Muscle of leg (tissue), 3 donors: ENCODE measurements at regions not wholly inside any gene's neighbourhood (a gene's known extent, or its start where the extent isn't known, plus 50 kb on each side); places are given as distances from the start of the nearest gene placed in this dataset.
"Not testable (repeated sequence)": the region's sequence is repeated elsewhere in the genome, so short reads cannot be mapped to it uniquely, and the experiment has no call there.

ENCODE experiments used
- DNase-seq: peaks from one replicate; pipeline ENCODE4 v3.0.0; 2013
- H3K27ac ChIP-seq: one replicate; pipeline ENCODE4 v1.5.1; 2013; ENCODE audit warnings: mild to moderate bottlenecking, low read length, control low read depth
- H3K27me3 ChIP-seq: one replicate; pipeline ENCODE4 v1.6.1; 2013; ENCODE audit warnings: low read length; ENCODE audit not compliant: control insufficient read depth, insufficient read depth
- H3K36me3 ChIP-seq: one replicate; pipeline ENCODE4 v1.6.1; 2013; ENCODE audit warnings: low read length; ENCODE audit not compliant: control insufficient read depth, insufficient read depth
- H3K4me1 ChIP-seq: one replicate; pipeline ENCODE4 v1.6.1; 2013; ENCODE audit warnings: low read length; ENCODE audit not compliant: control insufficient read depth, insufficient read depth
- H3K4me3 ChIP-seq: one replicate; pipeline ENCODE4 v1.5.1; 2013; ENCODE audit warnings: low read length, control low read depth
- H3K9me3 ChIP-seq: replicated peaks from 2 replicates; pipeline ENCODE4 v1.6.1; 2013; ENCODE audit warnings: low read depth, low read length; ENCODE audit not compliant: control insufficient read depth
- WGBS: methylation state at CpG from one replicate; pipeline ENCODE4 v1.1.5; 2013; ENCODE audit warnings: missing lambda C conversion rate; ENCODE audit not compliant: insufficient coverage; 5-methylcytosine and 5-hydroxymethylcytosine counted together

DNA sequence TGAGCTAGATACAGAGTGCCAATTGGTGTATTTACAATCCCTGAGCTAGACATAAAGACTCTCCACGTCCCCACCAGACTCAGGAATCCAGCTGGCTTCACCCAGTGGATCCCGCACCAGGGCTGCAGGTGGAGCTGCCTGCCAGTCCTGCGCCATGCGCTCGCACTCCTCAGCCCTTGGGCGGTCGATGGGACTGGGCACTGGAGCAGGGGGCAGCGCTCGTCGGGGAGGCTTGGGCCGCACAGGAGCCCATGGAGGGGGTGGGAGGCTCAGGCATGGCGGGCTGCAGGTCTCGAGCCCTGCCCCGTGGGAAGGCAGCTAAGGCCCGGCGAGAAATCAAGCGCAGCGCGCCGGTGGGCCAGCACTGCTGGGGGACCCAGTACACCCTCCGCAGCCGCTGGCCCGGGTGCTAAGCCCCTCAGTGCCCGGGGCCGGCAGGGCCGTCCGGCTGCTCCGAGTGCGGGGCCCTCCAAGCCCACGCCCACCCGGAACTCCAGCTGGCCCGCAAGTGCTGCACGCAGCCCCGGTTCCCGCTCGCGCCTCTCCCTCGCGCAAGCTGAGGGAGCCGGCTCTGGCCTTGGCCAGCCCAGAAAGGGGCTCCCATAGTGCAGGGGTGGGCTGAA is 176.2 kb downstream of the UACA start:
- H3K27ac ChIP-seq, DNase-seq, H3K9me3 ChIP-seq, H3K36me3 ChIP-seq, H3K4me3 ChIP-seq: not testable (repeated sequence)
- H3K27me3 ChIP-seq = peaks cover 27% of the 10 kb centered on the region
- WGBS = 95% methylated on average over 33 of the region's 40 CpGs
- H3K4me1 ChIP-seq = peaks cover 14% of the 10 kb centered on the region

DNA sequence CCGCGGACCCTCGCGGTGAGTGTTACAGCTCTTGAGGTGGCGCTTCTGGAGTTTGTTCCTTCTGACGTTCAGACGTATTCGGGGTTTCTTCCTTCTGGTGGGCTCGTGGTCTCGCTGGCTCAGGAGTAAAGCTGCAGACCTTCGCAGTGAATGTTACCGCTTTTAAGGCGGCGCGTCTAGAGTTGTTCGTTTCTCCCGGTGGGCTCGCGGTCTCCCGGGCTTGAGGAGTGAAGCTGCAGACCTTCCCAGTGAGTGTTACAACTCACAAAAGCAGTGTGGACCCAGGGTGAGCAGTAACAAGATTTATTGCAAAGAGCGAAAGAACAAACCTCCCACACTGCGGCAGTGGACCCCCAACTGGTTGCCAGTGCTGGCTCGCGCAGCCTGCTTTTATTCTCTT is 177.1 kb downstream of the UACA start:
- no peak overlapping the region for H3K27ac ChIP-seq
- 80% methylated on average over 19 of the region's 24 CpGs for WGBS
- peaks cover 27% of the 10 kb centered on the region for H3K27me3 ChIP-seq
- H3K4me1 ChIP-seq = peaks cover 14% of the 10 kb centered on the region
- H3K36me3 ChIP-seq = no peaks in the 10 kb centered on the region
- DNase-seq = no peak
- no peak overlapping the region for H3K4me3 ChIP-seq
- H3K9me3 ChIP-seq = no peaks in the 10 kb centered on the region

DNA sequence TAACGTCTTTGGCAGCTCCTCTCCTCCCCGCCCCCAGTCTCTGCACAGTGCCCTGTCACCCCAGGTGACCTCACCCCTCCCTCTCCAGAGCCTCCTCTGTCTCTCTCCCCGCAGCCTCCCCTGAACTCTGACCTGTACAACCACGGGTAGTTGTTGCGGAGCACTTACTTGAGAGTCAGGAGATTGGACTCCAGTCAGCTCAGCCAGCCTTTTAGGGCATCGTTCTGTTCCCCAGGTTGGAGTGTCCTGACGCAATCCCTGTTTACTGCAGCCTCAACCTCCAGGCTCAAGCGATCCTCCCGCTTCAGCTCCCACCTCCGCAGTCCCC is 177.7 kb downstream of the UACA start:
- Histone ChIP-seq H3K36me3 (no peaks in the 10 kb centered on the region), H3K4me1 (peaks cover 14% of the 10 kb centered on the region), H3K27ac (no peak overlapping the region), H3K4me3 (no peak overlapping the region), H3K9me3 (no peaks in the 10 kb centered on the region), H3K27me3 (peaks cover 27% of the 10 kb centered on the region)
- no peak for DNase-seq
- WGBS = 41% methylated on average over 7 of the region's 10 CpGs

DNA sequence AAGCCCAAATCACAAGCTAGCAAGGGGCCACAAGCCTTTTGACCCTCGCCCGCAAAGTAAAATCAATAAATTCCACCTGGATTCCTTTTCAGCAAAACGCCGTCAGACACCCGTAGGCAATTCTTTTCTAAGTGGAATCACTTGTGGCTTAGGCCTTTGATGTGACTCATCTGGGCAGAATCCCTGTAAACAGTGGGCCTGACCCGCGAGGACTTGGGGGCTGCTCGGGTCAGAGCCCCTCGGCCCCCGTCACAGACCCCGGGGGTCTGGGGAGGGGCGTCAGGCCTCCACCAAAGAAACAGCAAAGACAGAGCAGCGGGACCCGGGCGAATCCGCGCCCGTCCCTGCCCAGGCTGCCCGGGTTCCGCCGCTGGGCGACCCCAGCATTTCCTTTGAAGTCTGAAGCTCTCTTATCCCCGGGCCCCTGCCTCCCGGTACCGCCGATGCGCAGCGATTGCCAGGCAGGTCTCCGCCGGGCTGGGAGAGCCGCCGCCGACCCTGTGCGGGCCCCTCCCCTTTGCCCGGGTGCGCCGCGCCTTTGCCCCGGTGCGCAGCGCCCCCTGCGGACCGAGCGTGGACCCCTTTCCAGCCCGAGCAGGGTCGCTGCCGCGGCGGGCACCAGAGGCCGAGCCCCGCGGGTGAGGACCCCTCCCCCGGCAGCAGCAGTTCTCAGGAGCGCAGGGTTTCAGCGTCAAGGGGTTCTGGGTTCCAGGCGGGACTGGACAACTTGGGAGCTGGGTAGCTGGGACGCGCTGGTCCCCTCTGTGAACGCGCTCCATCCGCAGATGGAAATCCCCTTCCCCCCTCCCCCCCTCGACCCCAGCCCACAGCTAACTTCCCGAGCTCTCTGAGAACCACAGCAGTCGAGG is 178.3 kb downstream of the UACA start:
- Histone ChIP-seq H3K4me3 (peak overlapping the region; percentile 10), H3K27me3 (peaks cover 27% of the 10 kb centered on the region), H3K4me1 (peaks cover 14% of the 10 kb centered on the region), H3K9me3 (no peaks in the 10 kb centered on the region), H3K36me3 (no peaks in the 10 kb centered on the region), H3K27ac (no peak overlapping the region)
- no peak for DNase-seq
- WGBS = 7% methylated on average over 52 of the region's 64 CpGs

DNA sequence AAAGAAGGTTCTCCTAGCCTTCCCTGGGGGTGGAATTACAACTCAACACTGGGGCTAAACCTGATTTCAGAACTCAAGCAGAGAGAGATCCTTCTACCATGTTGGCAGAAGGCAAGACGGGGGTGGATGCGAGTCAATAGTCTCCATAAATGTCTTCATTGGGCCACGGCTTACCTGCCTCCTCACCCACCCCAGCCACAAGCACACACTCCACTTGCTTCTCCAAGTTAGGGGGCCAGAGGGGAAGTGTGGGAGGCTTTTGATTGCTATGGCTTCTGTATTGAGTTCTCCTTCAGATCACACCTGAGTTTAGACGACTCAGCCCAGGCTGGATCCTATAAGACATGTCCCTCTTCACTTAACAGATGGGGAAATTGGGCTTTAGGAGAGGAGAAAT is 178.9 kb downstream of the UACA start:
- Histone ChIP-seq H3K27me3 (peaks cover 27% of the 10 kb centered on the region), H3K9me3 (no peaks in the 10 kb centered on the region), H3K4me3 (no peak overlapping the region), H3K27ac (no peak overlapping the region), H3K36me3 (no peaks in the 10 kb centered on the region), H3K4me1 (peaks cover 14% of the 10 kb centered on the region)
- no CpG with 5 or more reads among the region's 4 CpGs for WGBS
- DNase-seq = no peak

DNA sequence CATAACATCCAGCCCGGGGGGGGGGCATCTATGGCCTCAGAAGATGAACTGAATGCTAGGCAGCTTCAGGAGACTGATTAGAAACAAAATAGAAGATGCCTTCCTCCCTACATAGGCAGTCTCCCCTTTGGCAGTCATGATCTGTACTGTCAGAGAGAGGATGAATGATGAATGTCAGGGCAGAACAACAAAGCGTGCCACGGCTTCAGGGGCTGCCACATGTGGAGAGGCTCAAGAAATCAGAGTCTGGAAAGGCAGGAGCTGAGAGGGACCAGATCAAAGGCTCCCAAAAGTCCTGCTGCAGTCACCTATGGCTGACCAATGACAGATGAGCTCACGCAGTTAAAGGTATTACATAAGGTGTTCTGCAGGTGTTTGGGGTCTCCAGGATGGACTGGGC is 180.4 kb downstream of the UACA start:
- peaks cover 14% of the 10 kb centered on the region for H3K4me1 ChIP-seq
- peaks cover 27% of the 10 kb centered on the region for H3K27me3 ChIP-seq
- no peak for DNase-seq
- H3K9me3 ChIP-seq = no peaks in the 10 kb centered on the region
- H3K36me3 ChIP-seq = no peaks in the 10 kb centered on the region
- no peak overlapping the region for H3K27ac ChIP-seq
- H3K4me3 ChIP-seq = no peak overlapping the region
- WGBS = 97% methylated on average over 3 of the region's 4 CpGs

DNA sequence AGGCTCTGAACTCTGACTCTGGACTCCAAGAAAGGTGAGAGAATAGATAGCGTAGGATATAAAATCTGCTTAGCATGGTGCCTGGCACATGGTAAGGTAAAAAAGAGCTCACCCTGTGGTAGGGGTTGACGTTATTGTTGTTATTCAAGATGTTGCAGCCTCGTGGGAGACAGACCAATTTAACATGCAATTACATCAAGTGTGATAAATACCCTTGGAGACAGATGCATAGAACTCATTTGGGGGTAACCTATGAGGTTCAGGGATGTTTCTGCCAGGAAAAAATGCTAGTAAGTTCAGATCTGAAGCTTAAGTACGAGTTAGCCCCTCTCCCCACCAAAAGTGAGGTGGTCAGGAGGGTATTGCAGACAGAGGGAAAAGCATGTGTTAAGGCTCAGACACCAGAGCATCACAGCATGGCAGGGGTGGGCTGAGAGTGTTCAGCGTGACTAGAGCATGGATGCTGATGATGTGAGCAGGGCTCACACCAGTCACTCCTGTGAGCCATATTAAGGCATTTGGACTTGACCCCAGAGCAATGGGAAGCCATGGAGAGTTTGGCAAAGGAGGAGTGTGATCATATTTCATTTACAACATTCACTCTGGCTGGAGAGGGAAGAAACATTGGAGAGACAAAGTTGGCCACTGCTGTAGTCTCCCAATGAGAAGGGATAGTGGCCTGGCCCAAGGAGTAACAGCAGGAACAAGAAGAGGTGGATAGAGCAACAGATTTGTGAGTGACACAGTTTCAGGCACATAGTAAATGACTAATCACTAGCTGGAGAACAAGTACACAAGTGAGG is 181.0 kb downstream of the UACA start:
- H3K27ac ChIP-seq = no peak overlapping the region
- peak; percentile 88 for DNase-seq
- 67% methylated on average over 2 of the region's 5 CpGs for WGBS

DNA sequence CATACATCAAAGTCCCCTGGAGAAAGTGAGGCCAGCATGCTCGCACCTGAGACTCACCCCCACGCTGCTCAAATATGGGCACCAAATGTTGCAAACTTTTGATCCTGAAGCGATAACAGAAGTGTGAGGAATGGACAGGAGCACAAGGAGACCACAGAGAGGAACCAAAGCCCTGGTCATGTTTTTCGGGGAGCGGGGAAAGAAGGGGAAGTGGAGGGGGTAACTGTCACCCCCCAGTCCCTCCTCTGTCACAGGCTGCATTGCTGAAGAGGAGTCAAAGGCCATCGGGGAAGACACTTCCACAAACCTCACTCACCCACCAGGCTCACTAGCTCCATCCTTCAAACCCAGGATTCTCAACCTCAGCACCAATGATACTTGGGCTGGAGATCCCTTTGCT is 182.4 kb downstream of the UACA start:
- H3K4me3 ChIP-seq = no peak overlapping the region
- WGBS = 83% methylated on average over 3 of the region's 6 CpGs
- DNase-seq = no peak
- no peak overlapping the region for H3K27ac ChIP-seq
- H3K36me3 ChIP-seq = no peaks in the 10 kb centered on the region
- H3K4me1 ChIP-seq = peaks cover 20% of the 10 kb centered on the region
- H3K9me3 ChIP-seq = no peaks in the 10 kb centered on the region
- H3K27me3 ChIP-seq = peaks cover 21% of the 10 kb centered on the region

More for the DNA sequence above, 181.0 kb downstream of the UACA start:
- Histone ChIP-seq H3K9me3 (no peaks in the 10 kb centered on the region), H3K4me1 (peaks cover 14% of the 10 kb centered on the region), H3K36me3 (no peaks in the 10 kb centered on the region), H3K27me3 (peaks cover 27% of the 10 kb centered on the region), H3K4me3 (no peak overlapping the region)

DNA sequence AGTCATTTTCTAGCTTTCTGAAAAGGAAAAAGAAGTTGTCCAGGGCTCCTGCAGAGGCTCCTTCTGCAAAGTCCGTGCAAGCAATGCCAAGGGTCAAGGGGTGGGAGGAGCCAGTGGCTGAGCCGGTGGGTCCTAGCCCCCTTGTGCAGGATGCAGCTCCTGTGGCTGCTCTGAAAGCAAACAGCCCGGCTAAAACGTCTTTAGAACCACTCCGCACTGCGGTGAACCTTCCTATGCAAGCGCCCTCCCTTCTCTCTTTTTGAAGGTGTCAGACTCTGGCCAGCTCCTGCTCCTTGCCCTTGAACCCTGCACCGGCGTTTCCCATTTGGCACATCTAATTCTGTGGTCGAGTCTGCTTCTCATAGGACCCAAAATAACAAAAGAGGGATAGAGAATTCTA is 183.1 kb downstream of the UACA start:
- Histone ChIP-seq H3K36me3 (no peaks in the 10 kb centered on the region), H3K4me3 (no peak overlapping the region), H3K4me1 (peaks cover 23% of the 10 kb centered on the region), H3K9me3 (no peaks in the 10 kb centered on the region), H3K27me3 (peaks cover 15% of the 10 kb centered on the region), H3K27ac (no peak overlapping the region)
- 31% methylated on average over 4 of the region's 10 CpGs for whole genome bisulfite sequencing
- no peak for DNase-seq

DNA sequence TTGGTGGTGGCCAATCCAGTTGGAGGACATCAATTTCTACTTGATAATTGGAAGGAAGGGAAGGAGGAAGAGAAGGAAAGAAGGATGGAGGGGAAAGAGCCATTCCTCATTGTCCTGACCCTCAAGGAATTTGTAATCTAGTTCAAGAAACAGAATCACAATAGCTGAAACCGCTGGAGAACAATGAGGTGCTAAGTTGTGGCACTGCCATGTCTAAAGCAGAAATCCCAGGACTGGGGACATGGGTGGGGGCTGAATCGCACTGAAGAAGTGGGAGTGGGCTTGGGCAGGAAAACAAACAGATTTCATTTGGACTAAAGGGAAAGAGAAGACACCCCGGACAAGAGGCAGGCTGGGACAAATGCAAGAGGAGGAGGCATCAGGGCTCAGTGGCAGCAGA is 183.6 kb downstream of the UACA start:
- Histone ChIP-seq H3K4me1 (peaks cover 25% of the 10 kb centered on the region), H3K4me3 (no peak overlapping the region), H3K27ac (no peak overlapping the region), H3K27me3 (peaks cover 9% of the 10 kb centered on the region), H3K36me3 (no peaks in the 10 kb centered on the region), H3K9me3 (no peaks in the 10 kb centered on the region)
- no peak for DNase-seq
- WGBS = 59% methylated on average over 3 of the region's 3 CpGs
